A673 (cell line): ENCODE measurements at regions not wholly inside any gene's neighbourhood (a gene's known extent, or its start where the extent isn't known, plus 50 kb on each side); places are given as distances from the start of the nearest gene placed in this dataset.

Experiments
- BruUV-seq: library from RNA; stranded (reverse); fragments of 400-500 nt; replicated peaks from 2 replicates; lab custom pipeline; 2021; lab: Mats Ljungman, UMichigan
- CTCF ChIA-PET: fragments of 300-600 bp; sonication (Branson Sonifier 250); formaldehyde crosslinking; loops from one replicate; lab custom pipeline; 2022; ENCODE audit warnings: antibody characterized with exemption; lab: Charles Lee
- POLR2A ChIA-PET: fragments of 300-600 bp; sonication (Branson Sonifier 250); formaldehyde crosslinking; loops from one replicate; lab custom pipeline; 2022; ENCODE audit warnings: antibody characterized with exemption; ENCODE audit not compliant: low non-redundant PET; lab: Charles Lee
- DNase-seq: peaks from one replicate; pipeline ENCODE4 v3.0.0-alpha.2; 2015; ENCODE audit warnings: low spot score
- H3K27ac ChIP-seq: fragments of 200-600 bp; sonication (generic); 2 replicates; pipeline ENCODE4 v1.5.1; 2016; ENCODE audit warnings: mixed run types, low read depth, mild to moderate bottlenecking, mixed read lengths, antibody characterized with exemption, low read length; ENCODE audit not compliant: poor library complexity, severe bottlenecking
- H3K27me3 ChIP-seq: fragments of 200-600 bp; sonication (generic); replicated peaks from 2 replicates; pipeline ENCODE4 v1.6.1; 2017; ENCODE audit warnings: mixed run types, low read depth, mild to moderate bottlenecking, mixed read lengths, antibody characterized with exemption, low read length; ENCODE audit not compliant: insufficient read depth, poor library complexity
- H3K36me3 ChIP-seq: fragments of 200-600 bp; sonication (generic); 2 replicates; pipeline ENCODE4 v1.6.1; 2016; ENCODE audit warnings: mixed run types, mild to moderate bottlenecking, mixed read lengths, antibody characterized with exemption, low read length; ENCODE audit not compliant: insufficient read depth, poor library complexity, severe bottlenecking
- H3K4me1 ChIP-seq: fragments of 200-600 bp; sonication (generic); 2 replicates; pipeline ENCODE4 v1.6.1; 2017; ENCODE audit warnings: mixed run types, mild to moderate bottlenecking, mixed read lengths, antibody characterized with exemption, low read length; ENCODE audit not compliant: insufficient read depth, poor library complexity, severe bottlenecking
- H3K4me3 ChIP-seq: fragments of 200-600 bp; sonication (generic); 2 replicates; pipeline ENCODE4 v1.5.1; 2016; ENCODE audit warnings: low read depth, mixed run types, mild to moderate bottlenecking, mixed read lengths, low read length; ENCODE audit not compliant: poor library complexity, severe bottlenecking
- H3K9me3 ChIP-seq: fragments of 200-600 bp; sonication (generic); 2 replicates; pipeline ENCODE4 v1.6.1; 2016; ENCODE audit warnings: mixed run types, low read depth, mild to moderate bottlenecking, mixed read lengths, antibody characterized with exemption, low read length; ENCODE audit not compliant: poor library complexity, severe bottlenecking
- EZH2 ChIP-seq: fragments of 200-600 bp; sonication (generic); IDR thresholded peaks from 2 replicates; pipeline ENCODE4 v1.6.1; 2017; ENCODE audit warnings: borderline replicate concordance, low read depth, mild to moderate bottlenecking, mixed read lengths, antibody characterized with exemption, low read length; ENCODE audit not compliant: poor library complexity, severe bottlenecking
- intact Hi-C: fragments of 100-400 bp; cut with micrococcal nuclease; formaldehyde crosslinking; loops from one replicate; pipeline ENCODE4 v1.10.0; 2022; ENCODE audit not compliant: unreplicated experiment
- TF ChIP-seq, protein P1 (sequence below): fragments of 300-800, 200-600 bp; sonication (generic); conservative IDR thresholded peaks from 2 replicates; pipeline ENCODE4 v1.5.1; 2017; ENCODE audit warnings: low read depth, mild to moderate bottlenecking, antibody characterized with exemption, low read length, moderate library complexity, mixed read lengths

DNA sequence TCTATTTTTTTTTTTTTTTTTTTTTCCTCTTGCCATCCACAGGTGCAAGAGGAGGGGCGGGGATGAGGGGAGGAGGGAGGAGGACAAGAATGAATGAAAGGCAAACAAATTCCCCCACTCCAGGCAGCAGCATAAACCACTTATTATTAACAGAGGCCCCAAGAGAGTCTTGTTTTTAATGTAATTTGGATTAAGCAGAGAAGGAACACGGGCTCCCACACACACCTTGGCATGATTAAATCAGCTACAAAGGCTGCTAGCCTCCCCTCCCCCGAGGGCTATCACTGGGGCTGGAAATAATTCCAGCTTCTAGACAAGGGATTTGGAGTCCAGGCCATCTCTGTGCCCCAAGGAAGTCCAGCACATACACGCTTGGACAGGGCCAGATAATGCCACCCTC is 93.4 kb upstream of the DRD2 start:
- Histone ChIP-seq H3K9me3 (no peaks in the 10 kb centered on the region), H3K4me1 (no peaks in the 10 kb centered on the region), H3K36me3 (no peaks in the 10 kb centered on the region), H3K27ac (no peak overlapping the region), H3K27me3 (peaks cover 13% of the 10 kb centered on the region), H3K4me3 (no peak overlapping the region)
- no TSS peak for BruUV-seq
- CTCF ChIA-PET, result no interaction called here
- no peak for TF ChIP-seq EZH2
- TF ChIP-seq, protein P1, sequence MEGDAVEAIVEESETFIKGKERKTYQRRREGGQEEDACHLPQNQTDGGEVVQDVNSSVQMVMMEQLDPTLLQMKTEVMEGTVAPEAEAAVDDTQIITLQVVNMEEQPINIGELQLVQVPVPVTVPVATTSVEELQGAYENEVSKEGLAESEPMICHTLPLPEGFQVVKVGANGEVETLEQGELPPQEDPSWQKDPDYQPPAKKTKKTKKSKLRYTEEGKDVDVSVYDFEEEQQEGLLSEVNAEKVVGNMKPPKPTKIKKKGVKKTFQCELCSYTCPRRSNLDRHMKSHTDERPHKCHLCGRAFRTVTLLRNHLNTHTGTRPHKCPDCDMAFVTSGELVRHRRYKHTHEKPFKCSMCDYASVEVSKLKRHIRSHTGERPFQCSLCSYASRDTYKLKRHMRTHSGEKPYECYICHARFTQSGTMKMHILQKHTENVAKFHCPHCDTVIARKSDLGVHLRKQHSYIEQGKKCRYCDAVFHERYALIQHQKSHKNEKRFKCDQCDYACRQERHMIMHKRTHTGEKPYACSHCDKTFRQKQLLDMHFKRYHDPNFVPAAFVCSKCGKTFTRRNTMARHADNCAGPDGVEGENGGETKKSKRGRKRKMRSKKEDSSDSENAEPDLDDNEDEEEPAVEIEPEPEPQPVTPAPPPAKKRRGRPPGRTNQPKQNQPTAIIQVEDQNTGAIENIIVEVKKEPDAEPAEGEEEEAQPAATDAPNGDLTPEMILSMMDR, result no peak
- DNase-seq, result no peak
- POLR2A ChIA-PET, result no interaction called here
- intact Hi-C loops, result no loop called here

DNA sequence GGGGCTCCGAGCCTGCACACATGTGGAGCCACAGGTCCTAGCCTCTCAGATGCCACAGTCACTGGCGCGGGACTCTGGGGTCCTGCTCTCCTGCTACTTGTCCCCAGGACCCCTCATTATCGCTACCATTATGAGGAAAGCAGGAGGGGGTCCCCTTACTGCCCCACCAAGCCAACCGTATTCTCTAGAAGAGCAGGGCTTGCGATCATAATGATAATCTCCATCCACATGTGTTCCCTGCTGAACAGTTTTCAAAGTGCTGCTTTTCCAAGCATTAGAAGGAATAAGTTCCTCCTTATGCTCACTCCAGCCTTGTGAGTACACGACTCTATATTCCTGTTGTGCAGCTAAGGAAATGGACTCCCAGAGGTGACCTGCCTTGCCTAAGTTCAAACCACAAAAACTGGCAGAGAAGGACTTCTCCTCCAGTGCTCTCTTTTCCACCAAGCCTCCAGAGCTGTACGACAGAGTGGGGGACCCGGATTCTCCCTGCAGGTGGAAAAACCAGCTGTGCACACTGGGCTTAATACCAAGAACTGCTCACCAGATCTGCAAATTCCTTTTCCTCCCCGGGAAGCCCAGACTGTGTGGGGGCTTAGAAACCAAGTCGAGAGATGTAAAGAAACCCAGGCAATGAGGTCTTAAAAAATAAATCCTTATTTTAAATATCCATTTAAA is 92.8 kb upstream of the DRD2 start:
- no peak overlapping the region for H3K4me3 ChIP-seq
- no peak overlapping the region for H3K27ac ChIP-seq
- BruUV-seq, result no TSS peak
- TF ChIP-seq EZH2, result no peak
- TF ChIP-seq, protein P1, result no peak
- H3K36me3 ChIP-seq, result no peaks in the 10 kb centered on the region
- H3K4me1 ChIP-seq, result no peaks in the 10 kb centered on the region
- H3K27me3 ChIP-seq, result peaks cover 13% of the 10 kb centered on the region
- ChIA-PET POLR2A (no interaction called here), CTCF (no interaction called here)
- H3K9me3 ChIP-seq, result no peaks in the 10 kb centered on the region
- intact Hi-C loops, result no loop called here
- DNase-seq, result no peak

DNA sequence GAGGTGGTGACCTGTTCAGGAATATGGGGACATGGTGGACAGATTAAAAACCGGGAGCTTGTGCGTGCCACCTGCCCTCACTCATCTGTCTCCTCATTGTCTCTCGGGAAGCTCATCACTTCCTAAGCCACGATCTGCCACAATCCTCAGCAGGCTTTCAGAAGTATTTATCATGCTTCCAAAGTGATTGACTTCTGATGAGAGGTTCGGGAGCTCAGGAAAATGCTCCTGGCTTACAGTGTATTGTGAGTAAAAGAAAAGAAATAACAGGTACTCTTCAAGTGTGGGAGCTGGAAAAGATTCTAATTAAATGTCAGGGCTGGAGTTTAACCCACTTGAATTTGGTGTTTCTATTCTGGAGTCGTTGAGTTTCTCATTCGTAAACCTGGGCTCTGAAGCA is 91.9 kb upstream of the DRD2 start:
- intact Hi-C loops, result no loop called here
- ChIA-PET CTCF (no interaction called here), POLR2A (no interaction called here)
- TF ChIP-seq EZH2, result no peak
- TF ChIP-seq, protein P1, result no peak
- H3K4me1 ChIP-seq, result no peaks in the 10 kb centered on the region
- no peak overlapping the region for H3K27ac ChIP-seq
- no peaks in the 10 kb centered on the region for H3K36me3 ChIP-seq
- no TSS peak for BruUV-seq
- H3K9me3 ChIP-seq, result no peaks in the 10 kb centered on the region
- H3K4me3 ChIP-seq, result no peak overlapping the region
- DNase-seq, result no peak
- H3K27me3 ChIP-seq, result peaks cover 13% of the 10 kb centered on the region
